IMR-90 (cell line): ENCODE measurements at regions not wholly inside any gene's neighbourhood (a gene's known extent, or its start where the extent isn't known, plus 50 kb on each side); places are given as distances from the start of the nearest gene placed in this dataset.

Experiments
- BHLHE40 ChIP-seq: fragments of 150-350 bp; IDR thresholded peaks from 2 replicates; pipeline ENCODE4 v1.6.1; 2016; ENCODE audit warnings: mild to moderate bottlenecking, low read depth, low read length
- CEBPB ChIP-seq: IDR thresholded peaks from 2 replicates; pipeline ENCODE4 v1.6.1; 2012; ENCODE audit warnings: low read depth, low read length, improper control_type of control experiment
- FOS ChIP-seq: fragments of 150-350 bp; IDR thresholded peaks from 2 replicates; pipeline ENCODE4 v1.6.1; 2016; ENCODE audit warnings: low read depth, low read length
- MAFK ChIP-seq: IDR thresholded peaks from 2 replicates; pipeline ENCODE4 v1.6.1; 2012; ENCODE audit warnings: low read depth, low read length, improper control_type of control experiment
- MAZ ChIP-seq: IDR thresholded peaks from 2 replicates; pipeline ENCODE4 v1.6.1; 2012; ENCODE audit warnings: low read depth, mild to moderate bottlenecking, low read length, improper control_type of control experiment, moderate library complexity, borderline replicate concordance
- MXI1 ChIP-seq: IDR thresholded peaks from 2 replicates; pipeline ENCODE4 v1.6.1; 2012; ENCODE audit warnings: low read depth, mild to moderate bottlenecking, low read length, moderate library complexity, borderline replicate concordance
- POLR2A ChIP-seq: IDR thresholded peaks from 2 replicates; pipeline ENCODE4 v1.6.1; 2012; ENCODE audit warnings: mild to moderate bottlenecking, low read depth, low read length
- RAD21 ChIP-seq: IDR thresholded peaks from 2 replicates; pipeline ENCODE4 v1.6.1; 2012; ENCODE audit warnings: low read length, improper control_type of control experiment
- RCOR1 ChIP-seq: IDR thresholded peaks from 2 replicates; pipeline ENCODE4 v1.6.1; 2012; ENCODE audit warnings: mild to moderate bottlenecking, low read length, improper control_type of control experiment; ENCODE audit not compliant: insufficient replicate concordance
- RFX5 ChIP-seq: IDR thresholded peaks from 2 replicates; pipeline ENCODE4 v1.8.0; 2012; ENCODE audit warnings: low read depth, mild to moderate bottlenecking, low read length, moderate library complexity
- SMC3 ChIP-seq: fragments of 150-350 bp; IDR thresholded peaks from 2 replicates; pipeline ENCODE4 v1.6.1; 2016; ENCODE audit warnings: low read depth, mild to moderate bottlenecking, antibody characterized with exemption, low read length, moderate library complexity
- TF ChIP-seq, protein P1 (sequence below): conservative IDR thresholded peaks from 2 replicates; pipeline ENCODE4 v1.5.1; 2012; ENCODE audit warnings: mild to moderate bottlenecking, low read depth, low read length, improper control_type of control experiment
- TF ChIP-seq, protein P2 (sequence below): fragments of 150-350 bp; IDR thresholded peaks from 2 replicates; pipeline ENCODE4 v1.6.1; 2016; ENCODE audit warnings: low read depth, mild to moderate bottlenecking, low read length, moderate library complexity, borderline replicate concordance
- TF ChIP-seq, protein P3 (sequence below): fragments of 150-350 bp; IDR thresholded peaks from 2 replicates; pipeline ENCODE4 v1.6.1; 2017; ENCODE audit warnings: mild to moderate bottlenecking, antibody characterized with exemption, low read length, low read depth

DNA sequence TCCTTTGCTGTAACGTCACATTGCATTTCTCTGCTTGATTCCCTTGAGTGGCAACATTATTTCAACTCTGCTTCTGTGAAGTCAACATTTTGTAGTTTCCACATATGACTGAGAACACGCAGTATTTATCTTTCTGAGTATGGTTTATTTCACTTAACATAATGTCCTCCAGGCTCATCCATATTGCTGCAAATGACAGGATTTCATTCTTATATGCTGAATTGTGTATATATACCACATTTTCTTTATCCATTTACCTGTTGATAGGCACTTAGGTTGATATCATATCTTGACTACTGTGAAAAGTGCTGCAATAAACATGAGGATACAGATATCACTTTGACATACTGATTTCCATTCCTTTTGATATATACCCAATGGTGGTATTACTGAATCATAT lies 878.5 kb downstream of the PLOD2 start:
- TF ChIP-seq, protein P1, sequence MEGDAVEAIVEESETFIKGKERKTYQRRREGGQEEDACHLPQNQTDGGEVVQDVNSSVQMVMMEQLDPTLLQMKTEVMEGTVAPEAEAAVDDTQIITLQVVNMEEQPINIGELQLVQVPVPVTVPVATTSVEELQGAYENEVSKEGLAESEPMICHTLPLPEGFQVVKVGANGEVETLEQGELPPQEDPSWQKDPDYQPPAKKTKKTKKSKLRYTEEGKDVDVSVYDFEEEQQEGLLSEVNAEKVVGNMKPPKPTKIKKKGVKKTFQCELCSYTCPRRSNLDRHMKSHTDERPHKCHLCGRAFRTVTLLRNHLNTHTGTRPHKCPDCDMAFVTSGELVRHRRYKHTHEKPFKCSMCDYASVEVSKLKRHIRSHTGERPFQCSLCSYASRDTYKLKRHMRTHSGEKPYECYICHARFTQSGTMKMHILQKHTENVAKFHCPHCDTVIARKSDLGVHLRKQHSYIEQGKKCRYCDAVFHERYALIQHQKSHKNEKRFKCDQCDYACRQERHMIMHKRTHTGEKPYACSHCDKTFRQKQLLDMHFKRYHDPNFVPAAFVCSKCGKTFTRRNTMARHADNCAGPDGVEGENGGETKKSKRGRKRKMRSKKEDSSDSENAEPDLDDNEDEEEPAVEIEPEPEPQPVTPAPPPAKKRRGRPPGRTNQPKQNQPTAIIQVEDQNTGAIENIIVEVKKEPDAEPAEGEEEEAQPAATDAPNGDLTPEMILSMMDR = no peak
- TF ChIP-seq RAD21 (no peak), POLR2A (no peak), BHLHE40 (no peak), RCOR1 (no peak), MAZ (no peak), FOS (no peak), SMC3 (no peak), MXI1 (no peak), CEBPB (no peak), MAFK (no peak), RFX5 (no peak)
- TF ChIP-seq, protein P2, sequence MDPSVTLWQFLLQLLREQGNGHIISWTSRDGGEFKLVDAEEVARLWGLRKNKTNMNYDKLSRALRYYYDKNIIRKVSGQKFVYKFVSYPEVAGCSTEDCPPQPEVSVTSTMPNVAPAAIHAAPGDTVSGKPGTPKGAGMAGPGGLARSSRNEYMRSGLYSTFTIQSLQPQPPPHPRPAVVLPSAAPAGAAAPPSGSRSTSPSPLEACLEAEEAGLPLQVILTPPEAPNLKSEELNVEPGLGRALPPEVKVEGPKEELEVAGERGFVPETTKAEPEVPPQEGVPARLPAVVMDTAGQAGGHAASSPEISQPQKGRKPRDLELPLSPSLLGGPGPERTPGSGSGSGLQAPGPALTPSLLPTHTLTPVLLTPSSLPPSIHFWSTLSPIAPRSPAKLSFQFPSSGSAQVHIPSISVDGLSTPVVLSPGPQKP = no peak
- TF ChIP-seq, protein P3, sequence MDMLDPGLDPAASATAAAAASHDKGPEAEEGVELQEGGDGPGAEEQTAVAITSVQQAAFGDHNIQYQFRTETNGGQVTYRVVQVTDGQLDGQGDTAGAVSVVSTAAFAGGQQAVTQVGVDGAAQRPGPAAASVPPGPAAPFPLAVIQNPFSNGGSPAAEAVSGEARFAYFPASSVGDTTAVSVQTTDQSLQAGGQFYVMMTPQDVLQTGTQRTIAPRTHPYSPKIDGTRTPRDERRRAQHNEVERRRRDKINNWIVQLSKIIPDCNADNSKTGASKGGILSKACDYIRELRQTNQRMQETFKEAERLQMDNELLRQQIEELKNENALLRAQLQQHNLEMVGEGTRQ = no peak
